Globus pallidus (tissue), 1 donor: ENCODE measurements at regions not wholly inside any gene's neighbourhood (a gene's known extent, or its start where the extent isn't known, plus 50 kb on each side); places are given as distances from the start of the nearest gene placed in this dataset.

Experiments
- DNase-seq: peaks from one replicate; pipeline ENCODE4 v3.0.0-alpha.2; 2015; ENCODE audit warnings: low spot score

DNA sequence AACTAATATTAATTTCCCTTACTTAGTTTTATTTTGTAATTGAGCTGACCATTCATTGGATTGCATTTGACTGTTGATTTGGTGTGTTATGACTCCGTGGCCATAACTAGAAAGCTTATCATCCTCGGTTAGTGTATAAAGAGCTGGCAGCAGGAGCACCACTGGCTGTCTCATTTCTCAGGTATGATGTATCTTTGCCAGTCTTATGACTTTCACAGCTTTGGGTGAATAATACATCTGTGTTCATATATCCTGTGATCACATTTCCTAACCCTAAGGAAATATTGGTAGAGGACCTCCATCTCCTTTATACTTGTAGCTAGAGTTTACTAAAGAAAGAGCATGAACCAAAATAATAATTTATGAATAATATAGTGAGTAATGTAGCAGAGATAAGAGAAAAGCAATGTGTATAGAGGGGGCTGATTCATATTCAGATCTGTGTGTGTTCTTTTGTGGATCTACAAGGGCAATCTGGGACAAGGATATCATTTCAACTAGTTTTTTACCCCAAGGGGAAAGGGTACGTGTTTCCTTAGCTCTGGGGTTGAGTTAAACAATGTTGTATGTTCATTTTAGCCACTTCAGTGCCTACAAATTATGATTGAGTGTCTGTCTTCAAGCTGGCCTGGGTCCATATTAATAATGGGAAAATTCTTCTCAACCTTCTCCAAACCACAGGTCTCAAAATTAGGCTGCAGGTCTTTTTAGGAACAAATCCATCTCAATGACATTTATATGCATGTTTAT lies 901.7 kb downstream of the NTRK3 start:
- no peak for DNase-seq

DNA sequence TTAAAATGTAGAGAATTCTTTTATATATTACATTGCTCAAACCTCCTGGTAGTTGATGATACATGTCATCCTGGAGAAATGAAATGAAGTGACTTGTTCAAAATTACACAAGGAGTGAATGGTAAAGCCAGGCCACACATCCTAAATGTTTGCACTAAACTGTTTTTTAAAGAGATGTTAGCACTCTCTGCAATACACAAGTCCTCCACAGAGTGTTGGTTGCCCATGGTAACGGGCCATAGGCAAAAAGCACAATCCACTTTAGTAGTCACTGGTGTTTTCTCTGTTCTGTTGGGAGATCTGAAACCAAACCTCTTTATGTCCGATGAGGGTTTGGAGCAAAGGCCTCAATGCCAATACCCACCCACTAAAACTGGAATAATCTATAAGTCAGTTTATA lies 907.4 kb downstream of the NTRK3 start:
- no peak for DNase-seq

DNA sequence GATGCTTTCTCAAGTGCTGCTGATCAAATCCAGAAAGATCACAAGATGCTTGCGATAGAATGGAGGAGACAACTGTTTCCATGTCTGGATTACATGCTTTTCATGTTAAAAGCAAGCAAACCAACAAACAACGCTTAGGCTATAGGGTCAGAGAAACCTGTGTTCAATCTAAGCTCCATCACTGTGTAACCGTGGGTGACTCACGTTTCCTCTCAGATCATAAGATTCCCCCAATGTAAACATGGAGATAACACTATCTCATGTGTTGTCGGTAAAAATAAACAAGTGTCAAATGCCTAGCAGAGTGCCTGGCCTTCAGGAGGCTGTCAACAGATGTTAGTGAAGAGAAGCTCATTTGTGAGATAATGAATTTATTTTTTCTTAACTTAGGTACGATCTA lies 907.8 kb downstream of the NTRK3 start:
- DNase-seq, result no peak

DNA sequence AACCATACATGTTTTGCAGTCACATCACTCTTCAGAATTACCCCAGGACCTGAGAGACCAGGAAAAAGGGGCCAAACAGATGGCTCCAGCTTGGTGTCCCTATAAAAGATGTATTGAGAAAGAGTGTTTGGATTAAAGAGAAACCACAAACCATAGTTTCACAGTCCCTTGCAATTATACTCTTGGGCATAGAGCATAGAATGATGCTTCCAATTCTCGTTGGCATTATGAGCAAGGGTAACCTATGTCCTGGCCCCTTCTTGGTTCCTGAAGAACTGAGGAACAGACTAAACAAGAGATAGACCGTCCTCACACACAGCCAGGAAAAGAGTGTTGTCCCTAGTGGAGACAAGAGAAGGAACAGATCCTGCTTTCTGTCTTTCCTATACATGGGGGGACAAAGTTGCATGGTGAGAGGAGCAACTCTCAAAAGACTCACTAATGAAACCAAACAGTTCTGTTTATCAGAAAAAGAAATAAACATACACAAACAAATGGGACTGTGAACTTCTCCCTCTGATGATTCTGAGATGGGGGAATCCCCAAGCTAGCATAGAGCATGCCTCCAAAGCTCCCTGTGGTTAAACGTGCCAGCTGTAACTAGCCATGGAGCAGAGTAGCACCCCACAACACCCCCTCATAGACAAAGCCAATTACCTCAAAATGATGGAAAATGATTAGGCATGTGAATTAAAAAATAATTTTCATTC lies 908.6 kb downstream of the NTRK3 start:
- DNase-seq, result no peak

DNA sequence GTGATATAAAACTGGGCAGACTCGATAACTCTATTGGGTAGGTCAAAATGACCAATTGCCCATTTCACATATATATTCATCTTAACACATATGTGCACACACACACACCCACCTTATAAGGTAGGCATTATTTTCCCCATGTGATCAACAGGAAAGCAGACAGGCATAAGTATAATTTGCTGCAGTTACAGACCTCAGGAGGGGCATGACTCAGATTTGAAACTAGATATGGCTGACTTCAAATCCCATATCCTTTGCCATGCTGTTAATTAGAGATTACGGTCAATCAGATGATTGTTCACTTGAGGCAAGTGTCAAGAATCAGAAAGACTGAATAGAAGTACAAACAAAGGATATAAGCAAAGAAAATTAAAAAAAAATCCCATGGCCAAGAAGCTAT lies 910.6 kb downstream of the NTRK3 start:
- no peak for DNase-seq

DNA sequence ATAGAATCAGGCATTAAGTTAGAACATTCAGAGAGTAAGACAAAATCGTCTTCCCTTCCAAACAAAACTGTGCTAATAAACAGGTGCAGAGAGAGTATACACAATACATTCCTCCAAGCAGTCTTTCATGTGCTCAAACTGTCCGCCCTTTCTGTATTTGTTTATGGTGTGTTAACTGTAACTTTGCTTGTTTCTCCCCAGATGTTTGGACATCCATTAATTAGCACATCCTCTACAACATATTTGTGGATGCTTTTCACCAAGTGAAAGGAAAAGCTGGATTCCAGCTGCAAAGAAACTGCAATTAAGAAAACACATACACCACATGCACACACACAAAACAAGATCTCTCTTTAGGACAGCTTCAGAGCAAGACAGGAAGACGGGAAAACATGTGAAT lies 912.6 kb downstream of the NTRK3 start:
- no peak for DNase-seq

DNA sequence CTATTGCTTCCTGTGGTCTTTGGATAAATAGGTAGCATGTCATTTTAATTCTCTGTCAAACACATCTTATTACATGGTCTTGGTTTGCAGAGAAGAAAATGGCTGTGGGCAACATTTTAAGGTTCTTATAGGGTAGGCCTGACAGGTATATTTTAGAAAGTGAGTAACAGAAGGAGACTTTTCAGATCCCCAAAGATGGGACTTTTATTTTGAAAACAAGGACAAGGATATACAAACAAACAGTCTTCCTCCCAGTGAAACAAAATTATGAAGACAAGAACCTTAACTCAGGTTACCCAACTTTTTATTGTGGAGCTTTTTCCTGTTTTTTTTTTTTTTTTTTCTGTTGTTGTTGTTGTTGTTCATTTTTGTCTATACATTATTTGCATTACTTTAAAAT lies 916.2 kb downstream of the NTRK3 start:
- DNase-seq, result no peak

DNA sequence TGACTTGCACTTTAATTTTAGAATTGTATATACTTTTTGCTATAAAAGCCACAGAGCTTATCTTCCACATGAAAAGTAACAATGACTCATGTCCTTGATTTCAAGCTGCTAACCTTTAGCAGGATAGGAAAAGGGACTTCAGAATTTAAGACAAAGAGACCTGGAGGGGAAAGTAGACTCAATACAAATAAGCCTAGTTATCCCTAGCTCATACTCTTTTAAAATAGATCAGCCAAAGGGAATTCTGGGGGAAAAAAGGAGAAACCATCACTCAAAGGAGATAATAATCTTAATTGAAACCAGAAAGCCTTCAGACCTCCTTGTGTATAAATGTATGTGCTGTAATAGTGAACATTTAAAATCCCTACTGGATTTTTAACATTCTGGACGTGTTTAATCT lies 930.3 kb downstream of the NTRK3 start:
- no peak for DNase-seq

DNA sequence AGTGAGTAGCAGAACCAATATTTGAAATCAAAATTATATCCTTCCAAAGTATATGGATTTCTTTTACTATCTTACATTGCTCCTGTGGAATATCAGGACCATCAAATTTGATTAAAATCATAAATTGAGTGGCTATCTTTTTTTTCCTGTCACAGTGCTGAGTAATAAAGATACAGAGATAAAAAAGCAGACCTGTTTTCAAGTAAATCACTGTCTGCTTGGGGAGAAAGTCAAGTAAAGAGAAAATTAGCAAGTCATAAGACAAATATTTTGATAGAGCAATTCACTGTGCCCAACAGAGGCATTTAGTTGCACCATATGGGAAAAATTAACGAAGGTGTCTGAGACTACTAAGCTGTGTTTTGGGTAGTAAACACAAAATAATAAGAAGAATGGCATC lies 933.7 kb downstream of the NTRK3 start:
- DNase-seq, result no peak

DNA sequence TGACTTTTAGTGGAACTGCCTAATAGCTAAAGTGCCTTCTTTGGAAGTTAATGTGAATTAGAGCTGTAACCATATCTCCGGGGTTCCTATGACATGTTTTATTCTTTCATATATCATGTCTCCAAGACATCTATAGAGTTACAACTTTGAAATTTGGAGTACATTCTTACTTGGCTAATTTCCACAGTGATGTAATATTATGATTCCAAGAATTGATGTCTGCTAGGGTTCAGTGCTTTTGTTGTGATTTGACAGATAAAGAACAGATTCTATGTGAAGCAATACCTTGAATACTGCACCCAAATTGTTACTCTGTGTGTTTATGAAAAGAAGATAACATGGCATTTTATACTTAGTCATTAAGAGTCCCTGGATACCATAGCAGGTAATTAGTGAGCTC lies 934.3 kb downstream of the NTRK3 start:
- no peak for DNase-seq

DNA sequence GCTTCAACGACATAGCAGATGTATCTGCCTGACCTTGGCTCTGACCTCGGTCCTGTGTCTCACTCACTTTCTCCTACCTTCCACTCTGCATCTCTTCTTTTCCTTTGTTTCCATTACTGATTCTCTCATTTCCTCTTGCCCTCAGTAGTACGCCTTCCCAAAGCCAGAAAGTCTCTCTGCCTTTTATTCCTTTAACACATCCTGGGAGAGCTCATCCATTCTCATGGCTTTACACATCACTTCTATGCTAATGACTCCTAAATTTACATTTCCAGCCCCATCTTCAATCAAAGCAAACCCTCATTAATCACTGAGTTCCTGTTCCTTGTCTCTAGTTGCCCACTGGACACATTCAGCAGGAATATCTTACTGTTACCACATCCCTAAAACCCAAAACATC lies 938.6 kb downstream of the NTRK3 start:
- DNase-seq, result no peak

DNA sequence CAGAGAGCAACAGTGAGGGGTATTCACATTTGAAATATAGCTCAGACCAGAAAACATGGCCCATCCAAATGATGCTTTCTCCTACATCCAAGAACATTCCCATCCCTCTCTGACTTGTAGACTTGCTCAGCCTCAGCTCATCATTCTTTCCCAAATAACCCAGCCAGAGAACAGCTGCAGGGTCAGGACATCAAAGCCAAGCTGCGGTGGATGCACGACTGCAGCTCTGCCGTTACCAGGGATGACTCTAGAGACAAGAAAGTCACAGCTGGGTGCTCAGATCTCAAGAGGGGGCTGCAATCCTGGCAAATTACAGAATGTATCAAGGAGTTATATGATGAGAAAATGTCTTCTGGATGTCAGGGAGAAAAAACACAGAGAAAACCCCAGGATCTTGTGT lies 944.3 kb downstream of the NTRK3 start:
- DNase-seq, result no peak

DNA sequence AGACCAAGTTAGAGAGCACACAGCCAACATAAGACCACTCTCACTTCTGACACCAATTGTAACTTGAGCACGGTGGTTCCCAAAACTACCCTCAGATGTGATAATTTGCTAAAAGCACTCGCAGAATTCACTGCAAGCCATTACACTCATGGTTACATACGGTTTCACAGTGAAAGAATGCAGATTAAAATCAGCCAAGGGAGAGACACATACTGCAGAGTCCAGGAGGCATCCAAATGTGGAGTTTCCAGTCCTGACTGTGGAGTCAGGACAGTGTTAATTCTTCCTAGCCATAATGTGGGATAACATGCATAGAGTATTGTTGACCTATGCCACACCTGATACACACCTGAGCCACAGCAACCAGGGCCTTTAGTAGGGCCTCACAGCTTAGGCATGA lies 956.4 kb downstream of the NTRK3 start:
- DNase-seq, result no peak

DNA sequence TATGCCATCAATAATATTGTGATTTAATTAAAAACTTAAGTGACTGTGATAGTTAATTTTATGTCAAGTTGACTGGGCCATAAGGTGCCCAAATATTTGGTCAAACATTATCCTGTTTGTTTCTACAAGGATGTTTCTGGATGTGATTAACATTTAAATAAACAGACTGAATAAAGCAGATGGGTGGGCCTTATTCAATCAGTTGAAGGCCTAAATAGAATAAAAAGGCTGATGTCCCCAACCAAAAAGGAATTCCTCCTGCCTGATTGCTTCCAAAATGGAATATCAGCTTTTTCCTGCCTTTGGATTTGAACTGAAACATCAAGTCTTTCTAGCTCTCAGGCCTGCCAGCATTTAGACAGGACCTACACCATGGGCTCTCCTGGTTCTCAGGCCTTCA lies 961.7 kb downstream of the NTRK3 start:
- no peak for DNase-seq

DNA sequence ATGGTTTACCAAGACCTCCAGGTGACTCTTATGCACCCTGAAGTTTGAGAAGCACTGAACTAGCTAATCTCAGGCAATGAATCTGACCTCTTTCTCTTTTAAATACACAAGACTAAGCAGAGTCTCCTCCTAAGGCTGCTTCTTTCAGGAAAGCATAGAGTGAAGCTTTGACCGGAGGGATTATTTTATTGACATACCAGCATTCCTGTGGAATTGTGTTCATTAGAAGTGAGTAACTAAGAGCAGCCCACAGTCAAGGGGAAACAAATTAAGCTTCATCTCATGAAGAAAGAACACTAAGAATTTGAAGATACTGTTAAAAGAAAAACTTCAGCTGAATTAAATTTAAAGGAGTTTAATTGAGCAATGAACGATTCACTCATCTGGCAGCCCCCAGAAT lies 963.5 kb downstream of the NTRK3 start:
- no peak for DNase-seq

DNA sequence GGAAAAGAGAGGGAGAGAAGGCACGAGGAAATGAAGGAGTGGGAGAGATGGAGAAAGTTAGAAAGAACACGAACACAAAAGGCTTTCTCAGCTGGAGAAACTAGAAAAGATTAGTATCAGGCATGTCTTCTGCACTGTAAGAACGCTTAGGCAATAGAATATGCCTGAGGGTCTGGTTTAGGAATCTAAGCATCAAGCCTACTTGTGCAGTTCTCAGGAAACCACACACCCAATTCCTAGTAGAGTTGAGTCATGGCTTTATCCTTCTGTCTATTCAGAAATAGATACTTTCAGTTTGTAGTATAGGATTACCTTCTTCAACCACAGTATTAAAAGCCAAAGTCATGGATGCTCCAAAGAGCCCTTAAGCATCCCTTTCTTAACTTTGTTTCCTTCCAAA lies 969.4 kb downstream of the NTRK3 start:
- DNase-seq, result no peak

DNA sequence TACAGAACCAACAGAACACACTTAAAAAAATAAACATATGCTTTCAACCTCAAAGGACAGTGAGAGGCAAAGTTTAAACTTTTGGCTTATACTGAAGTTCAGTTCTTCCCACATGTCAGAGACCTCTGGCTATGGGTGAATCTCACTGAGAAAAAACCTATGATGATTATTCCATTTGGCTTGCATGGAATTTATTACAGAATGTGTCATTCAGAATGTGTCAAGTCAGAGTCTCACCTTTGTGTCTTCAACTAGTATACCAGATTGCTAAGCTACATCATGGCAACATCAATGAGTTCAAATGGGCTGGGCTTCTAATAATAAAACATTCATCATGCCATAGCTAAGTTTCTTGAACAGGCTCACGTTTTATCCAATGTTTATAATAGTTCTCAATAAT lies 987.0 kb downstream of the NTRK3 start:
- no peak for DNase-seq

DNA sequence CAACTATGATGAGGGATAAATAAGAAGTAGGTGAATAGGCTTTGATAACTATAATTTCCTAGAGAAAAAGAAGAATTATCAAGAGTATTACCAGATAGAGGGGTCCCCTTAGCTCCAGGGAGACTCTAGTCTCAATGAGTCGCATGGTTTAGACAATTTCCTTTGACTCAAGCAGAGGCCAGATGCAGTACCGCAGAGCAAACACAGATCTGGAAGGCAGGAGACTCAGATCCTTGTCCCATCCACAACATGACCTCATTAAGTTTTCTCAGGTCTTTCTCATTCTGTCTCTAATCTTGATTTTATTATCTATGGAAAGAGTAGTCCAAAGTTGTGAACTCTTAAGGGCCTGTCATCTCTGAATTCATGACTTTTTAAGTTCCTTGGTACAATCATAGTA lies 987.9 kb downstream of the NTRK3 start:
- DNase-seq, result no peak

DNA sequence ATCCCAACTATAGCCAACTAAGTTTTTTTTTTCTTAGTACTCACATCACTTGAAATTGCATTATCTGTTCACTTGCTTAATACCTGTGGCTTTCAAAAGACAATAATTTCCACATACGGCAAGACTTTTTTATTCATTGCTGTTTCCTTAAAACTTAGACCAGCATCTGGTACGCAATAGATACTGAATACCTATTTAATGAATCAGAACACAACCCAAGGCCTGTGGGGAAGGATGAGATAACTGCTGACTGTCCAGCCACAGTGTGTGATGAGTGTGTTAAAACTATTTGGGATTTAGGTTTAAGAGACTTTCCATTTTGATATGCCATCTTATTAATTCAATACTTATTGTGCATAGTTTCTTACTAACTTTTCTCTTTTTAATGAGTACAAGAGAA lies 988.7 kb downstream of the NTRK3 start:
- no peak for DNase-seq

DNA sequence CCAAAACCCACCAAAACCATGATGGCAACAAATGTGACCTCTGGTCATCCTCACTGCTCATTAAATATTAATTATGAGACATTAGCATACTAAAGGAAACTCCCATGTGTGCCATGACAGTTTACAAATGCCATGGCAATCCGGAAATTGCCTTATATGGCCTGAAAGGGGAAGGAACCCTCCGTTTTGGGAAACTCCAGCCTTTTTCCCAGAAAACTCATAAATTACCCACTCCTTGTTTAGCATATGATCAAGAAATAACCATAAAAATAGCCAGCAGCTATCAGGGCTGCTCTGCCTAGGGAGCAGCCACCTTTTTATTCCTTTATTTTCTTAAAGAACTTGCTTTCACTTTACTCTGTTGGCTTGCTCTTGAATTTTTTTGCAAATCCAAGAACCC lies 992.7 kb downstream of the NTRK3 start:
- no peak for DNase-seq

DNA sequence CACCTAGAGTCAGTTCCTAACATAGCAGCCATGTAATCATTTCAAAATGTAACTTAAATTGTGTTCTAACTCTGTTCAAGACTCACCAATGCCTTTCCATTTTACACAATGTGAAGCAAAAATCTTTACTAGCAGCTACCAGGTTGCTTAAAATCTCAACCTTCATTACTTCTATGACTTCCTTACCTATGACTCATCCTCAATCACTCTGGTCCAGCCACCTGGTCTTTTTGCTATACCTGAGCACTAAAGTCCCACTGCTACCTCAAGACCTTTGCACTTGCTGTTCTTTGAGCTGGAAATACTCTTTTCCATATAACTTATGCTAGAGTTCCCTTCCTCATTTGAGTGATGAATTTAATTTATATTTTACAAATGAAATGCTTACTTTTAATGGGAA lies 993.2 kb downstream of the NTRK3 start:
- DNase-seq, result no peak

DNA sequence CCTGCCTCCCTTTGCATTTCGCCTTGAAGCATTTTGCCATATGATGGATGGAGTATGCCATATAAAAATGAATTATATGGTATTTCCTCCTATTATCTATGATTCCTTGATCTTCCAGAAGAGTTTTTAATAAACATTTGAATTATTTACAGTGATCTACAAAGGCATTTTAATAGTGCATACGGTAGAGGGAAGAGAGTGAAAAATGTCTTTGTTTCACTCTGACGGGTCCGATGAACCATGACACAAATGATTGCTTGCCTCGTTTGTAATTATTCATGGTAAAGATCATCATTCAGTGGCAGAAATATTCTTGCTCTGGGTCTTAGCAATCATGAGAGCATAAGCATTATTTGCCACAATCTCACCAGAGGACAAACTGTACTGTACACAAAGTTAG lies 1010.9 kb downstream of the NTRK3 start:
- DNase-seq, result no peak

DNA sequence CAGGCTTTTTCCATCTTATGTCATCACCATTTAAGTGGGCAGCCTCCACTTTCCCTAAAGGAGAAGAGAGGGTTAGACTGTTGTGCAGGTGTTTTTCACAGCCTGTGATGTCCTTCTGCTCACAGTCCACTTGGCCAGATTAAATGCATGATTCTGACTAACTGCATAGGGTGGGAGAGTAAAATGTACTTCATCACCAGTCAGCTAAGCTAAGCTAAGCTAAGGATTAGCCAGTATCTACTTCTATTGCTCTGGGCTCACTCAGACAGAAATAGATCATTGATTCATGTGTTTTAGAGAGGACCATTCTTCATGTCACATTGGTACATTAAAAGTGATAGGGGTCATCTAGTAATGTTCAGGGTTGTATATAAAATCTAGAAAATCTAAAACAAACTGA lies 1013.1 kb downstream of the NTRK3 start:
- no peak for DNase-seq

DNA sequence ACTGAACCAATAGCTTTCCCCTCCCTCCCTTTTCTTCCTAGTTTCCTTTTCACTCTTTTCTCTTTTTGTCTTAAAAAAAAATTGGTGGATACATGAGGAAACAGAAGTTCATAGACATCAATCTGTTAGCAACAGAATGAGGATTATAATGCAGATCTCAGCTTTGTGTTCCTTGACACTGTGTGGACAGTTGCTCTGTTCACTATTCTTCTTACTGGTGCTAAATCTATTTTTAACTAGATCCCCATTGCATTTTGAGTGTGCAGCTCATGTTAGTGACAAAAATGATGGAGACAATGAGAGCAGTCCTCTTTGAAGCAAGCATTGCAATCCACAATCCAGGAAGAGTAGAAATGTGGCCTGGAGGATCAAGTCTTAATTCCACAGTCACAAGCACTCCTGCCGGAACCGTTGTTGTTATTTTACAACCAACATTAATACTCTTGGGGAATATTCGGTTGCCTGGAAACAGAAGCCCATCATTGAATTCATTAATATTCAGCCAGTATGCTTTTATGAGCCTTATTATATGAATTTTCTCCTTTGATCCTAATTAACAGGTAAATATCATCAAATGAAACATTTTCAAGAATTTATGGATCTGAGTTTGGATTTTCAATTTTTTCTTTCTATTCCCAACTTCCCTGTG lies 1016.8 kb downstream of the NTRK3 start:
- DNase-seq, result no peak
